HG02852 (cell line): ENCODE measurements at regions not wholly inside any gene's neighbourhood (a gene's known extent, or its start where the extent isn't known, plus 50 kb on each side); places are given as distances from the start of the nearest gene placed in this dataset.

ENCODE experiments used
- ATAC-seq: cut with Tn5 transposase; IDR thresholded peaks from one replicate; pipeline ENCODE4 v1.9.1; 2021; ENCODE audit warnings: mild to moderate bottlenecking, moderate library complexity; ENCODE audit not compliant: unreplicated experiment

GRCh38 chr22:48351376-48352085 lies 1476.1 kb downstream of the BRD1 start:
- ATAC-seq = no peak

GRCh38 chr22:48350456-48350855 lies 1477.2 kb downstream of the BRD1 start:
- no peak for ATAC-seq

GRCh38 chr22:48348855-48349254 lies 1478.8 kb downstream of the BRD1 start:
- ATAC-seq = no peak

GRCh38 chr22:48347311-48347710 lies 1480.4 kb downstream of the BRD1 start:
- ATAC-seq = no peak

- no peak for ATAC-seq
Observed at GRCh38 chr22:48346911-48347310, 1480.8 kb downstream of the BRD1 start.

GRCh38 chr22:48346311-48346710 lies 1481.4 kb downstream of the BRD1 start:
- no peak for ATAC-seq

- no peak for ATAC-seq
Observed at GRCh38 chr22:48345631-48346030, 1482.0 kb downstream of the BRD1 start.

GRCh38 chr22:48343461-48343860 lies 1484.2 kb downstream of the BRD1 start:
- ATAC-seq = no peak

GRCh38 chr22:48342732-48343131 lies 1484.9 kb downstream of the BRD1 start:
- ATAC-seq = no peak

- ATAC-seq = no peak
Observed at GRCh38 chr22:48342016-48342415, 1485.7 kb downstream of the BRD1 start.

- no peak for ATAC-seq
Observed at GRCh38 chr22:48340727-48341709, 1486.7 kb downstream of the BRD1 start.

GRCh38 chr22:48340191-48340590 lies 1487.5 kb downstream of the BRD1 start:
- no peak for ATAC-seq

GRCh38 chr22:48338793-48339705 lies 1488.6 kb downstream of the BRD1 start:
- no peak for ATAC-seq

- ATAC-seq = no peak
Observed at GRCh38 chr22:48337957-48338792, 1489.5 kb downstream of the BRD1 start.

GRCh38 chr22:48336339-48337060 lies 1491.2 kb downstream of the BRD1 start:
- no peak for ATAC-seq

- no peak for ATAC-seq
Observed at GRCh38 chr22:48335442-48336139, 1492.1 kb downstream of the BRD1 start.

- ATAC-seq = no peak
Observed at GRCh38 chr22:48334971-48335370, 1492.7 kb downstream of the BRD1 start.

GRCh38 chr22:48333816-48334735 lies 1493.6 kb downstream of the BRD1 start:
- no peak for ATAC-seq
